ENCODE measurements at regions not wholly inside any gene's neighbourhood (a gene's known extent, or its start where the extent isn't known, plus 50 kb on each side); places are given as distances from the start of the nearest gene placed in this dataset.

GRCh38 chr1:213786683-213787082 is 201.1 kb upstream of the PROX1 start:
- no peak for DNase-seq (ENCODE audit: low read depth, low spot score)
- CTCF ChIA-PET = no interaction called here
- no peaks in the 10 kb centered on the region for H3K36me3 ChIP-seq (ENCODE audit: control insufficient read depth, insufficient read depth, low read length)
- H3K4me1 ChIP-seq (ENCODE audit: control insufficient read depth, insufficient read depth, low read length) = no peaks in the 10 kb centered on the region
- POLR2A ChIA-PET = no interaction called here
- no peak overlapping the region for H3K4me3 ChIP-seq (ENCODE audit: low read depth in 2 of 2, low read length in 2 of 2)
- intact Hi-C loops (cut with micrococcal nuclease; ENCODE audit: unreplicated experiment) = no loop called here
- TF ChIP-seq POLR2AphosphoS5 (IDR thresholded peaks at IDR 0.05; ENCODE audit: low read depth, low read length) (no peak), CTCF (IDR thresholded peaks at IDR 0.05) (no peak), REST (IDR thresholded peaks at IDR 0.05; ENCODE audit: insufficient read depth in 1 of 2, low read depth in 2 of 2, low read length in 1 of 2) (no peak), TCF7L2 (IDR thresholded peaks at IDR 0.05; ENCODE audit: low read depth, low read length) (no peak), SIN3A (IDR thresholded peaks at IDR 0.05; ENCODE audit: borderline replicate concordance, insufficient read depth, low read depth, low read length) (no peak)
- H3K27me3 ChIP-seq (ENCODE audit: control insufficient read depth, insufficient read depth, low read length) = no peaks in the 10 kb centered on the region; the same call in none of the 2 replicates
- H3K27ac ChIP-seq (ENCODE audit: low read length) = no peak overlapping the region
- BruUV-seq (replicated peaks) = no TSS peak
- H3K9me3 ChIP-seq (ENCODE audit: control insufficient read depth, insufficient read depth, low read depth, low read length) = no peaks in the 10 kb centered on the region
- no peak for ATAC-seq
- in situ Hi-C loops (cut with HindIII; ENCODE audit: low pct_unique_long_range_greater_than_20kb, low sequenced_read_pairs) = no loop called here

GRCh38 chr1:213790565-213790964 is 197.2 kb upstream of the PROX1 start:
- H3K27me3 ChIP-seq (ENCODE audit: control insufficient read depth, insufficient read depth, low read length) = no peaks in the 10 kb centered on the region; the same call in none of the 2 replicates
- H3K27ac ChIP-seq (ENCODE audit: low read length) = no peak overlapping the region
- ATAC-seq = no peak
- intact Hi-C loops (cut with micrococcal nuclease; ENCODE audit: unreplicated experiment) = no loop called here
- H3K36me3 ChIP-seq (ENCODE audit: control insufficient read depth, insufficient read depth, low read length) = no peaks in the 10 kb centered on the region
- no peak overlapping the region for H3K4me3 ChIP-seq (ENCODE audit: low read depth in 2 of 2, low read length in 2 of 2)
- in situ Hi-C loops (cut with HindIII; ENCODE audit: low pct_unique_long_range_greater_than_20kb, low sequenced_read_pairs) = no loop called here
- ChIA-PET POLR2A (no interaction called here), CTCF (no interaction called here)
- no peaks in the 10 kb centered on the region for H3K4me1 ChIP-seq (ENCODE audit: control insufficient read depth, insufficient read depth, low read length)
- H3K9me3 ChIP-seq (ENCODE audit: control insufficient read depth, insufficient read depth, low read depth, low read length) = no peaks in the 10 kb centered on the region
- TF ChIP-seq TCF7L2 (IDR thresholded peaks at IDR 0.05; ENCODE audit: low read depth, low read length) = no peak
- no peak for TF ChIP-seq SIN3A (IDR thresholded peaks at IDR 0.05; ENCODE audit: borderline replicate concordance, insufficient read depth, low read depth, low read length)
- no TSS peak for BruUV-seq (replicated peaks)
- no peak for DNase-seq (ENCODE audit: low read depth, low spot score)

GRCh38 chr1:213793482-213794067 is 194.2 kb upstream of the PROX1 start:
- intact Hi-C loops (cut with micrococcal nuclease; ENCODE audit: unreplicated experiment) = no loop called here
- Histone ChIP-seq H3K36me3 (ENCODE audit: control insufficient read depth, insufficient read depth, low read length) (no peaks in the 10 kb centered on the region), H3K4me3 (ENCODE audit: low read depth in 2 of 2, low read length in 2 of 2) (no peak overlapping the region), H3K27me3 (ENCODE audit: control insufficient read depth, insufficient read depth, low read length) (no peaks in the 10 kb centered on the region; the same call in none of the 2 replicates), H3K27ac (ENCODE audit: low read length) (no peak overlapping the region), H3K4me1 (ENCODE audit: control insufficient read depth, insufficient read depth, low read length) (no peaks in the 10 kb centered on the region), H3K9me3 (ENCODE audit: control insufficient read depth, insufficient read depth, low read depth, low read length) (no peaks in the 10 kb centered on the region)
- CTCF ChIA-PET = no interaction called here
- no peak for ATAC-seq
- no TSS peak for BruUV-seq (replicated peaks)
- DNase-seq (ENCODE audit: low read depth, low spot score) = no peak
- in situ Hi-C loops (cut with HindIII; ENCODE audit: low pct_unique_long_range_greater_than_20kb, low sequenced_read_pairs) = no loop called here
- POLR2A ChIA-PET = no interaction called here
- TF ChIP-seq REST (IDR thresholded peaks at IDR 0.05; ENCODE audit: insufficient read depth in 1 of 2, low read depth in 2 of 2, low read length in 1 of 2) = no peak
- no peak for TF ChIP-seq CTCF (IDR thresholded peaks at IDR 0.05)

All from Panc1 (cell line).